Brain microvascular endothelial cell (primary cell): ENCODE measurements at regions not wholly inside any gene's neighbourhood (a gene's known extent, or its start where the extent isn't known, plus 50 kb on each side); places are given as distances from the start of the nearest gene placed in this dataset.

Experiments used
- DNase-seq: peaks from one replicate; pipeline ENCODE4 v3.0.0-alpha.2; 2020
- H3K27ac ChIP-seq: fragments of 250-450 bp; sonication (Bioruptor Pico); 2 replicates; pipeline ENCODE4 v1.5.1; 2020; ENCODE audit warnings: mild to moderate bottlenecking, moderate library complexity
- H3K27me3 ChIP-seq: fragments of 250-450 bp; sonication (Bioruptor Pico); replicated peaks from 2 replicates; pipeline ENCODE4 v1.5.1; 2020; ENCODE audit warnings: mild to moderate bottlenecking
- H3K36me3 ChIP-seq: fragments of 250-450 bp; sonication (Bioruptor Pico); replicated peaks from 2 replicates; pipeline ENCODE4 v1.5.1; 2020; ENCODE audit warnings: mild to moderate bottlenecking
- H3K4me3 ChIP-seq: 2 replicates; pipeline ENCODE4 v1.5.1; 2011; ENCODE audit warnings: low read depth, mild to moderate bottlenecking, control low read depth, low read length, moderate library complexity
- CTCF ChIP-seq: IDR thresholded peaks from 2 replicates; pipeline ENCODE4 v1.5.1; 2011; ENCODE audit warnings: low read depth, mild to moderate bottlenecking, moderate library complexity, low read length, control low read depth, inconsistent platforms; ENCODE audit errors: missing control alignments
- in situ Hi-C: cut with HindIII; loops from 2 replicates; pipeline ENCODE4 v1.10.0; 2017; ENCODE audit warnings: low sequenced_read_pairs, low pct_ligation_motif_present

- H3K27ac ChIP-seq, result no peak overlapping the region
- DNase-seq, result no peak
- TF ChIP-seq CTCF, result no peak
- no peaks in the 10 kb centered on the region for H3K27me3 ChIP-seq
- no peak overlapping the region for H3K4me3 ChIP-seq
- in situ Hi-C loops, result no loop called here
- H3K36me3 ChIP-seq, result no peaks in the 10 kb centered on the region
Observed at GRCh38 chr2:84040281-84040680, 418.8 kb downstream of the SUCLG1 start.

DNA sequence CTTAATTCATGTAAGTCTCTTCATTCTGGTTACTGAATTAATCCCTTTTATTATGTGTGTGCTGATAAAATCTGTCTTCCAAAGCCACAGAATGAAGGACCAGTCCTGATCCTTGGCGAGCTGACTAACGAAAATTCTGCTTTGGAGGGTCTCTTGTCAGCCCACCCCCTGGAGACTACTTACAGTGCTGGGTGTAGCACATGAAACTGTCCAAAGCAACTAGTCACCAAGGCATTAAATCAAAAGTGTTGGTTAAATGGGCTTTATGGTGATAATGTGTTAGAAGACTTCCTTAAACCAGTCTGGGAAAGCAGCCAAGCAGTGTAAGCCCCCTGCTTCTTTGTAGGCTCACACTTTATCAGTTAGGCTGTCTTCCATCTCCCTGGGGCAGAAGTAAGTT is 420.2 kb downstream of the SUCLG1 start:
- H3K4me3 ChIP-seq, result no peak overlapping the region
- no peak overlapping the region for H3K27ac ChIP-seq
- no peak for DNase-seq
- H3K36me3 ChIP-seq, result no peaks in the 10 kb centered on the region
- in situ Hi-C loops, result no loop called here
- TF ChIP-seq CTCF, result no peak
- H3K27me3 ChIP-seq, result no peaks in the 10 kb centered on the region

DNA sequence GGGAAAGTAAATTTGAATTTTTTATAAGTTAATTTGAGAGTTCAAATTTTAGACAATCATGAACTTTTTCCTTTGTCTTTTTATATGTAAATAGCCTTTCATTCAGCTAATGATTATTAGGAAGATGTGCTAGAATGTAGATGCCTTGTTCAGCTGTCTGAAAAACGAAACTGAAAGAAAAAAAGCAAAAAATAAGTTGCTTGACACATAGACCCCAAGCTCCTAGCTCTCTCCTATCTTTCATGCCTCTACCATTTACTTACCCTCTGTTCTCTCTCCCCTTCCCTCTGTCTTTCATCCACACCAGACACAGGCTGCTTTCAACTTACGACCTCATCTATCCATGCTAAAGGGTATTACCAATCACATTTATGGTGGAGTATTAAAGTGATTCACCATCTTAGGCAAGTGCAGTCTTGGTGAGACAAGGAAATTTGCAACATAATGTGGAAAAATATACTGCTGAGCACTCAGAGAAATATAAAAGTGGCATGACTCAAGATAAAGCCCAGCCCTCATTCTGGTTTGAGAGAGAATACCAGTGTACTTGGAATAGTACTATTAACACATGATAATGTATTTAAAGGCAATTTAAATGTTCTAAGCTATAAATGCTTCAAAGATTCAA is 425.6 kb downstream of the SUCLG1 start:
- no peak for TF ChIP-seq CTCF
- Histone ChIP-seq H3K4me3 (no peak overlapping the region), H3K27me3 (no peaks in the 10 kb centered on the region), H3K27ac (no peak overlapping the region), H3K36me3 (no peaks in the 10 kb centered on the region)
- in situ Hi-C loops, result no loop called here
- no peak for DNase-seq

GRCh38 chr2:84031312-84032050 is 427.6 kb downstream of the SUCLG1 start:
- no peaks in the 10 kb centered on the region for H3K27me3 ChIP-seq
- TF ChIP-seq CTCF, result no peak
- H3K36me3 ChIP-seq, result no peaks in the 10 kb centered on the region
- in situ Hi-C loops, result no loop called here
- DNase-seq, result no peak
- no peak overlapping the region for H3K27ac ChIP-seq
- no peak overlapping the region for H3K4me3 ChIP-seq

DNA sequence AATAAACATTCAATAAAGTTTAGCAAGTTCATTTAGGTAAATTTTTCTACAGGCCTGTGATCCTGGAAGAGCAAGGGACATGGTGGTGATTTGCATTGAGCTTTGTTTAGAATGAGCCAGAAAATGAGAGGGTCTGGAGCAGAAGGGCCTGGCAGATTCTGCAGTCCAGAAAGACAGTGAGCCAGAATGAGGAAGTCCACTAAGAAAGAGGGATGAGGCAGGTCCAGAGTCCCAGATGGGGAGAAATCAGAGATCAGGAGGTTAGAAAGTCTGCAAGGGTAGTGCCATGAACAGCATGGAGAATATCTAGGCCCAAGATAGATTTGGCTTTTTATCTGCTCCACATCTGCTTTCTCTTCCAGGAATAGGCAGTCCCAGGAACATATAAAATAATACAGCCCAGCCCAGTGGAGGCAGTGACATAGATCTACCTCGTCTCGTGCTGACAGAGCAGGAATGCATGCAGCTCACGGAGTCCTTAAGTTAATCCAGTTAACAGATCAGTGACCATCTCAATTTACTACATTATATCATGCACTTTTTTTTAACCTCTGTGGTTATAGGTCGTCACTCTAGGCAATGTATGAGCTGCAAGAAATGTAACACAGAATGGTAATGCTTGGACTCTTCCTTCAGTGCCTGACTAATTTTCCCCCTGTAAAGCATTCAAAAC is 429.0 kb downstream of the SUCLG1 start:
- Histone ChIP-seq H3K36me3 (no peaks in the 10 kb centered on the region), H3K27me3 (no peaks in the 10 kb centered on the region), H3K27ac (no peak overlapping the region), H3K4me3 (no peak overlapping the region)
- DNase-seq, result no peak
- no peak for TF ChIP-seq CTCF
- in situ Hi-C loops, result no loop called here
